ENCODE measurements at regions not wholly inside any gene's neighbourhood (a gene's known extent, or its start where the extent isn't known, plus 50 kb on each side); places are given as distances from the start of the nearest gene placed in this dataset.

DNA sequence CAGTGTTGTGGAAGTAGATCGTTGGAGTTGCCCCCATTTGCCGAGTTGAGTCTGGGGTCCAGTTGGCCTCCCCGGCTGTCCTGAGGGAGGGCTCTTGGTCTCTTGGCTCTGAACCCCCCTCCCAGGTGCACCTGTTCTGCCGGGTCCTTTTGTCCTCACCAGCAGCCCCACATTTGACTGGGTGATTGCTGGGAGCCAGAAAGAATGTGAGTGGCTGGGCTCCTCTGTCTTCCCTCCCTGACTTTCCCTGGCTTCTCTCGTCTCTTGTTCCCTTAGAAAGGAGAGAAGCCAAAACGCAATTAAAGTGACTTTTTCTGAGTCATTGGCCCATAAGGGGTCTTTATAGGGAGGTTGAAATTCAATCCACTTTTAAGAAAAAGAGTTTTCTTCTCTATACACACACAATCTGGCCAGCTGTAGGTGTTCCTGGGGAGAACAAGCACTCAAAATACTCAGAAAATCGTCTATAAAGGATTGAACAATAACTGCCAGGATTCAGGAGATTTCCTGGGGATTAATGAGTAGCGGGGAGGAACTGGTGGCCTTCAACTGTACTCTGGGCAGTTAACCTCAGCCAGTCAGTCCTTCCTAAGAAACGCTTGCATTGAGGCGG is 131.0 kb downstream of the TMEM182 start:
- in situ Hi-C loops (cut with MboI; ENCODE audit: low sequenced_read_pairs) (no loop called here), intact Hi-C loops (cut with micrococcal nuclease) (no loop called here), dilution Hi-C loops (cut with HindIII; ENCODE audit: low sequenced_read_pairs, unreplicated experiment) (no loop called here)
- no peaks in the 10 kb centered on the region for H4K20me1 ChIP-seq (ENCODE audit: insufficient read depth, low read length)
- H2AK9ac ChIP-seq (replicated peaks; ENCODE audit: low read depth, low read length, poor library complexity) = no peak overlapping the region
- no peak overlapping the region for H3K4ac ChIP-seq (ENCODE audit: low read depth, low read length)
- H3K27me3 ChIP-seq (ENCODE audit: control insufficient read depth, insufficient read depth, low read length) = no peaks in the 10 kb centered on the region
- H3K36me3 ChIP-seq (ENCODE audit: control insufficient read depth, insufficient read depth, low read length) = no peaks in the 10 kb centered on the region
- no peak overlapping the region for H2BK15ac ChIP-seq (ENCODE audit: low read depth, low read length)
- no peak overlapping the region for H3K27ac ChIP-seq (ENCODE audit: insufficient read depth, low read length)
- ChIA-PET CTCF (no interaction called here), POLR2A (ENCODE audit: unreplicated experiment) (no interaction called here)
- WGBS, 2 experiments (ENCODE audit: extremely low coverage in 2 of 2, insufficient read length in 1 of 2) = no CpG with 5 or more reads among the region's 10 CpGs
- H3K4me3 ChIP-seq (ENCODE audit: insufficient read depth, low read depth, low read length) = no peak overlapping the region
- H3K79me1 ChIP-seq (ENCODE audit: low read depth in 1 of 2, low read length in 2 of 2) = no peaks in the 10 kb centered on the region
- H3K14ac ChIP-seq (replicated peaks; ENCODE audit: low read depth, low read length) = no peak overlapping the region
- H3K23ac ChIP-seq (ENCODE audit: low read depth, low read length) = no peak overlapping the region
- no peak overlapping the region for H2AK5ac ChIP-seq (ENCODE audit: low read depth, low read length)
- no peak overlapping the region for H3K18ac ChIP-seq (ENCODE audit: low read depth, low read length)
- H3K4me1 ChIP-seq (ENCODE audit: control insufficient read depth, insufficient read depth, low read length) = no peaks in the 10 kb centered on the region
- H3K9me3 ChIP-seq (ENCODE audit: control insufficient read depth, insufficient read depth, low read length) = peaks cover 2% of the 10 kb centered on the region; the same call in 1 of the 2 replicates
- no peak for ATAC-seq (ENCODE audit: low read depth)
- no peak for DNase-seq
- H2BK20ac ChIP-seq (ENCODE audit: low read depth, low read length) = no peak overlapping the region
- TF ChIP-seq, protein P1, sequence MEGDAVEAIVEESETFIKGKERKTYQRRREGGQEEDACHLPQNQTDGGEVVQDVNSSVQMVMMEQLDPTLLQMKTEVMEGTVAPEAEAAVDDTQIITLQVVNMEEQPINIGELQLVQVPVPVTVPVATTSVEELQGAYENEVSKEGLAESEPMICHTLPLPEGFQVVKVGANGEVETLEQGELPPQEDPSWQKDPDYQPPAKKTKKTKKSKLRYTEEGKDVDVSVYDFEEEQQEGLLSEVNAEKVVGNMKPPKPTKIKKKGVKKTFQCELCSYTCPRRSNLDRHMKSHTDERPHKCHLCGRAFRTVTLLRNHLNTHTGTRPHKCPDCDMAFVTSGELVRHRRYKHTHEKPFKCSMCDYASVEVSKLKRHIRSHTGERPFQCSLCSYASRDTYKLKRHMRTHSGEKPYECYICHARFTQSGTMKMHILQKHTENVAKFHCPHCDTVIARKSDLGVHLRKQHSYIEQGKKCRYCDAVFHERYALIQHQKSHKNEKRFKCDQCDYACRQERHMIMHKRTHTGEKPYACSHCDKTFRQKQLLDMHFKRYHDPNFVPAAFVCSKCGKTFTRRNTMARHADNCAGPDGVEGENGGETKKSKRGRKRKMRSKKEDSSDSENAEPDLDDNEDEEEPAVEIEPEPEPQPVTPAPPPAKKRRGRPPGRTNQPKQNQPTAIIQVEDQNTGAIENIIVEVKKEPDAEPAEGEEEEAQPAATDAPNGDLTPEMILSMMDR (conservative IDR thresholded peaks at IDR 0.05; ENCODE audit: low read depth, low read length) = no peak
- TF ChIP-seq, protein P2, sequence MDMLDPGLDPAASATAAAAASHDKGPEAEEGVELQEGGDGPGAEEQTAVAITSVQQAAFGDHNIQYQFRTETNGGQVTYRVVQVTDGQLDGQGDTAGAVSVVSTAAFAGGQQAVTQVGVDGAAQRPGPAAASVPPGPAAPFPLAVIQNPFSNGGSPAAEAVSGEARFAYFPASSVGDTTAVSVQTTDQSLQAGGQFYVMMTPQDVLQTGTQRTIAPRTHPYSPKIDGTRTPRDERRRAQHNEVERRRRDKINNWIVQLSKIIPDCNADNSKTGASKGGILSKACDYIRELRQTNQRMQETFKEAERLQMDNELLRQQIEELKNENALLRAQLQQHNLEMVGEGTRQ (IDR thresholded peaks at IDR 0.05; ENCODE audit: low read depth, low read length) = no peak
- TF ChIP-seq MXI1 (IDR thresholded peaks at IDR 0.05; ENCODE audit: borderline replicate concordance, low read depth, low read length) = no peak
- TF ChIP-seq RAD21 (IDR thresholded peaks at IDR 0.05; ENCODE audit: low read length) = no peak
- no peak for TF ChIP-seq MAZ (IDR thresholded peaks at IDR 0.05; ENCODE audit: borderline replicate concordance, low read depth, low read length)
- TF ChIP-seq BHLHE40 (IDR thresholded peaks at IDR 0.05; ENCODE audit: low read depth, low read length) = no peak
- TF ChIP-seq FOS (IDR thresholded peaks at IDR 0.05; ENCODE audit: low read depth, low read length) = no peak
- no peak for TF ChIP-seq CEBPB (IDR thresholded peaks at IDR 0.05; ENCODE audit: low read depth, low read length)
- TF ChIP-seq MAFK (IDR thresholded peaks at IDR 0.05; ENCODE audit: low read depth, low read length) = no peak
- TF ChIP-seq RFX5 (IDR thresholded peaks at IDR 0.05; ENCODE audit: low read depth, low read length) = no peak
- no peak overlapping the region for H4K91ac ChIP-seq (ENCODE audit: insufficient read depth, low read depth, low read length)
- no peak overlapping the region for H4K5ac ChIP-seq (ENCODE audit: low read depth, low read length)
- no peak overlapping the region for H2BK120ac ChIP-seq (ENCODE audit: low read depth, low read length)
- no peak overlapping the region for H3K4me2 ChIP-seq (ENCODE audit: low read depth, low read length)
- no TSS peak for BruUV-seq (replicated peaks)
- no peak overlapping the region for H2AFZ ChIP-seq (replicated peaks; ENCODE audit: low read length, poor library complexity)
- H3K9me1 ChIP-seq (ENCODE audit: insufficient read depth, low read length) = no peaks in the 10 kb centered on the region
- no peak overlapping the region for H2BK5ac ChIP-seq (ENCODE audit: low read depth, low read length, poor library complexity, severe bottlenecking)
- H3K9ac ChIP-seq (ENCODE audit: low read depth, low read length) = no peak overlapping the region
- no peak overlapping the region for H3K56ac ChIP-seq (ENCODE audit: extremely low read depth, insufficient read depth, low read length)
- H4K8ac ChIP-seq (ENCODE audit: low read depth in 2 of 2, low read length in 2 of 2) = no peak overlapping the region
